Hepatocyte (in vitro differentiated cells): ENCODE measurements at regions not wholly inside any gene's neighbourhood (a gene's known extent, or its start where the extent isn't known, plus 50 kb on each side); places are given as distances from the start of the nearest gene placed in this dataset.
"Not testable (repeated sequence)": the region's sequence is repeated elsewhere in the genome, so short reads cannot be mapped to it uniquely, and the experiment has no call there.

ENCODE experiments used
- DNase-seq: peaks from one replicate; pipeline ENCODE4 v3.0.0-alpha.2; 2016; ENCODE audit warnings: low spot score
- H2AFZ ChIP-seq: fragments of 200-600 bp; sonication (generic); 2 replicates; pipeline ENCODE4 v1.6.0; 2016; ENCODE audit warnings: antibody characterized with exemption, mild to moderate bottlenecking
- H3K27ac ChIP-seq: fragments of 200-600 bp; sonication (generic); 2 replicates; pipeline ENCODE4 v1.5.1; 2016; ENCODE audit warnings: mild to moderate bottlenecking
- H3K27me3 ChIP-seq: fragments of 200-600 bp; sonication (generic); 2 replicates; pipeline ENCODE4 v1.6.1; 2016
- H3K36me3 ChIP-seq: fragments of 200-600 bp; sonication (generic); replicated peaks from 2 replicates; pipeline ENCODE4 v1.5.1; 2016; ENCODE audit warnings: low read depth; ENCODE audit not compliant: insufficient read depth
- H3K4me1 ChIP-seq: fragments of 200-600 bp; sonication (generic); 2 replicates; pipeline ENCODE4 v1.5.1; 2016; ENCODE audit warnings: mild to moderate bottlenecking, moderate library complexity; ENCODE audit not compliant: insufficient read depth
- H3K4me2 ChIP-seq: fragments of 200-600 bp; sonication (generic); 2 replicates; pipeline ENCODE4 v1.6.0; 2016
- H3K4me3 ChIP-seq: fragments of 200-600 bp; sonication (generic); 2 replicates; pipeline ENCODE4 v1.5.1; 2016; ENCODE audit warnings: mild to moderate bottlenecking
- H3K79me2 ChIP-seq: fragments of 200-600 bp; sonication (generic); 2 replicates; pipeline ENCODE4 v1.6.0; 2017; ENCODE audit warnings: mild to moderate bottlenecking
- H3K9me2 ChIP-seq: fragments of 200-600 bp; sonication (generic); replicated peaks from 2 replicates; pipeline ENCODE4 v1.6.0; 2017; ENCODE audit warnings: mild to moderate bottlenecking; ENCODE audit not compliant: insufficient read depth
- H3K9me3 ChIP-seq: fragments of 200-600 bp; sonication (generic); 2 replicates; pipeline ENCODE4 v1.5.1; 2016; ENCODE audit warnings: low read depth, mild to moderate bottlenecking
- H4K20me1 ChIP-seq: fragments of 200-600 bp; sonication (generic); 2 replicates; pipeline ENCODE4 v1.6.0; 2016; ENCODE audit warnings: mild to moderate bottlenecking; ENCODE audit not compliant: insufficient read depth, poor library complexity, severe bottlenecking
- CTCF ChIP-seq: fragments of 200-600 bp; sonication (generic); IDR thresholded peaks from 2 replicates; pipeline ENCODE4 v1.5.1; 2016; ENCODE audit warnings: antibody characterized with exemption, mild to moderate bottlenecking; ENCODE audit not compliant: poor library complexity
- EZH2 ChIP-seq: fragments of 200-600 bp; sonication (generic); IDR thresholded peaks from 2 replicates; pipeline ENCODE4 v1.6.1; 2016; ENCODE audit warnings: antibody characterized with exemption, mild to moderate bottlenecking, borderline replicate concordance
- EZH2phosphoT487 ChIP-seq: fragments of 200-600 bp; sonication (generic); IDR thresholded peaks from one replicate; pipeline ENCODE4 v1.6.1; 2018; ENCODE audit warnings: antibody characterized with exemption, mild to moderate bottlenecking, low read depth, moderate library complexity; ENCODE audit not compliant: unreplicated experiment, severe bottlenecking
- WGBS: methylation state at CpG from one replicate; pipeline ENCODE4 v1.1.6; 2016; ENCODE audit warnings: low lambda C conversion rate; ENCODE audit errors: missing lambda C conversion rate; 5-methylcytosine and 5-hydroxymethylcytosine counted together

- TF ChIP-seq EZH2 (no peak), CTCF (no peak), EZH2phosphoT487 (no peak)
- no peak overlapping the region for H3K4me3 ChIP-seq
- no peak for DNase-seq
Observed at GRCh38 chr7:93804726-93805125, 85.8 kb downstream of the TFPI2 start.

GRCh38 chr7:93799750-93800357 is 90.7 kb downstream of the TFPI2 start:
- no peaks in the 10 kb centered on the region for H3K27me3 ChIP-seq
- H3K4me2 ChIP-seq, result no peak overlapping the region
- H3K79me2 ChIP-seq, result no peaks in the 10 kb centered on the region
- DNase-seq, result peak; percentile 18
- no peaks in the 10 kb centered on the region for H3K36me3 ChIP-seq
- no peak overlapping the region for H3K4me3 ChIP-seq
- no peaks in the 10 kb centered on the region for H3K4me1 ChIP-seq
- 62% methylated on average over 5 of the region's 5 CpGs for WGBS
- no peaks in the 10 kb centered on the region for H3K9me3 ChIP-seq
- H3K9me2 ChIP-seq, result no peaks in the 10 kb centered on the region
- TF ChIP-seq CTCF (peak; percentile 59), EZH2phosphoT487 (no peak), EZH2 (no peak)
- no peak overlapping the region for H2AFZ ChIP-seq
- H4K20me1 ChIP-seq, result no peaks in the 10 kb centered on the region
- H3K27ac ChIP-seq, result no peak overlapping the region

More at GRCh38 chr7:93804726-93805125, 85.8 kb downstream of the TFPI2 start:
- H4K20me1 ChIP-seq, result no peaks in the 10 kb centered on the region
- no peak overlapping the region for H2AFZ ChIP-seq
- no peaks in the 10 kb centered on the region for H3K27me3 ChIP-seq
- WGBS, result 87% methylated on average over 3 of the region's 3 CpGs
- no peaks in the 10 kb centered on the region for H3K9me3 ChIP-seq
- no peaks in the 10 kb centered on the region for H3K79me2 ChIP-seq
- no peaks in the 10 kb centered on the region for H3K4me1 ChIP-seq
- no peak overlapping the region for H3K4me2 ChIP-seq
- no peaks in the 10 kb centered on the region for H3K36me3 ChIP-seq
- H3K9me2 ChIP-seq, result no peaks in the 10 kb centered on the region
- no peak overlapping the region for H3K27ac ChIP-seq

- H3K36me3 ChIP-seq, H3K4me3 ChIP-seq, H3K27me3 ChIP-seq, H3K9me3 ChIP-seq, H3K4me2 ChIP-seq, H3K4me1 ChIP-seq, DNase-seq, H3K27ac ChIP-seq, H3K9me2 ChIP-seq, H3K79me2 ChIP-seq, H4K20me1 ChIP-seq, H2AFZ ChIP-seq: not testable (repeated sequence)
- WGBS, result 88% methylated on average over 26 of the region's 33 CpGs
Observed at GRCh38 chr7:93793084-93793697, 97.4 kb downstream of the TFPI2 start.

GRCh38 chr7:93779115-93779514 is 111.4 kb downstream of the TFPI2 start:
- TF ChIP-seq EZH2phosphoT487 (no peak), EZH2 (no peak), CTCF (no peak)
- no peaks in the 10 kb centered on the region for H4K20me1 ChIP-seq

More at GRCh38 chr7:93779115-93779514, 111.4 kb downstream of the TFPI2 start:
- H3K9me3 ChIP-seq, result no peaks in the 10 kb centered on the region
- H3K4me3 ChIP-seq, result no peak overlapping the region
- H2AFZ ChIP-seq, result no peak overlapping the region
- H3K4me2 ChIP-seq, result no peak overlapping the region
- no peaks in the 10 kb centered on the region for H3K27me3 ChIP-seq
- H3K4me1 ChIP-seq, result no peaks in the 10 kb centered on the region
- H3K36me3 ChIP-seq, result no peaks in the 10 kb centered on the region
- 81% methylated on average over 3 of the region's 3 CpGs for WGBS
- no peak overlapping the region for H3K27ac ChIP-seq
- H3K9me2 ChIP-seq, result no peaks in the 10 kb centered on the region
- H3K79me2 ChIP-seq, result no peaks in the 10 kb centered on the region
- DNase-seq, result no peak
